GM12878 (cell line): ENCODE measurements at regions not wholly inside any gene's neighbourhood (a gene's known extent, or its start where the extent isn't known, plus 50 kb on each side); places are given as distances from the start of the nearest gene placed in this dataset.

ENCODE experiments used
- ATAC-seq: fragments of 200-7000 bp; cut with Tn5 transposase; 3 replicates; pipeline ENCODE4 v1.9.1; 2020; ENCODE audit warnings: mild to moderate bottlenecking, moderate library complexity
- BruUV-seq: library from RNA; stranded (reverse); fragments of 400-500 nt; replicated peaks from 2 replicates; lab custom pipeline; 2021; lab: Mats Ljungman, UMichigan
- CTCF ChIA-PET: fragments of 300-600 bp; sonication (Branson Sonifier 250); formaldehyde crosslinking; extraction: SDS; loops from one replicate; lab custom pipeline; 2021; ENCODE audit warnings: inconsistent platforms; lab: Yijun Ruan, JAX
- POLR2A ChIA-PET: fragments of 350-600 bp; formaldehyde crosslinking; extraction: SDS; loops from one replicate; lab custom pipeline; 2021; ENCODE audit warnings: inconsistent platforms; lab: Charles Lee
- RAD21 ChIA-PET: fragments of 300-600 bp; sonication (Branson Sonifier 250); formaldehyde crosslinking; loops from one replicate; lab custom pipeline; 2023; ENCODE audit warnings: antibody characterized with exemption; ENCODE audit not compliant: unreplicated experiment; lab: Charles Lee
- SMC1A ChIA-PET: fragments of 300-600 bp; sonication (Branson Sonifier 250); formaldehyde crosslinking; loops from one replicate; lab custom pipeline; 2023; ENCODE audit not compliant: unreplicated experiment, uncharacterized antibody; lab: Charles Lee
- DNase-seq: peaks from one replicate; pipeline ENCODE4 v3.0.0-alpha.2; 2011; ENCODE audit warnings: low read depth, low spot score
- FAIRE-seq: peaks from 3 replicates; lab custom pipeline; 2011; peaks lifted over from hg19 to GRCh38; lab: Jason Lieb, UNC
- H2AFZ ChIP-seq: 2 replicates; pipeline ENCODE4 v1.6.0; 2011; ENCODE audit warnings: low read depth, low read length, control low read depth; ENCODE audit not compliant: control insufficient read depth
- H3K27ac ChIP-seq: 2 replicates; pipeline ENCODE4 v1.5.1; 2011; ENCODE audit warnings: control low read depth; ENCODE audit not compliant: control insufficient read depth, insufficient read depth
- H3K27me3 ChIP-seq, 2 experiments: replicated peaks in 1 of 2; 2 replicates each; pipeline versions ENCODE4 v1.6.0 to v1.6.1; 2011; ENCODE audit warnings: low read length in 1 of 2; ENCODE audit not compliant: control insufficient read depth in 2 of 2, insufficient read depth in 2 of 2
- H3K36me3 ChIP-seq, 2 experiments: 2 replicates each; pipeline ENCODE4 v1.5.1; 2011; ENCODE audit warnings: low read length in 1 of 2; ENCODE audit not compliant: control insufficient read depth in 2 of 2, insufficient read depth in 2 of 2
- H3K4me1 ChIP-seq: 2 replicates; pipeline ENCODE4 v1.6.1; 2011; ENCODE audit warnings: mild to moderate bottlenecking, low read length, moderate library complexity, mixed read lengths; ENCODE audit not compliant: control insufficient read depth, insufficient read depth
- H3K4me2 ChIP-seq: 2 replicates; pipeline ENCODE4 v1.6.0; 2011; ENCODE audit warnings: control low read depth; ENCODE audit not compliant: control insufficient read depth, insufficient read depth
- H3K4me3 ChIP-seq: fragments of 200-600 bp; sonication (generic); 2 replicates; pipeline ENCODE4 v1.5.1; 2016
- H3K79me2 ChIP-seq: 2 replicates; pipeline ENCODE4 v1.6.0; 2011; ENCODE audit warnings: low read length; ENCODE audit not compliant: control insufficient read depth, insufficient read depth
- H3K9ac ChIP-seq: 2 replicates; pipeline ENCODE4 v1.8.0; 2011; ENCODE audit warnings: low read length, control low read depth, mixed read lengths; ENCODE audit not compliant: control insufficient read depth, insufficient read depth
- H3K9me3 ChIP-seq: replicated peaks from 3 replicates; pipeline ENCODE4 v1.5.1; 2011; ENCODE audit warnings: mild to moderate bottlenecking, low read length; ENCODE audit not compliant: control insufficient read depth, insufficient read depth
- H4K20me1 ChIP-seq: 2 replicates; pipeline ENCODE4 v1.6.0; 2011; ENCODE audit not compliant: control insufficient read depth, insufficient read depth
- E2F8 ChIP-seq: fragments of 450-650 bp; IDR thresholded peaks from 2 replicates; pipeline ENCODE4 v1.6.1; 2018; ENCODE audit warnings: mild to moderate bottlenecking, low read depth, moderate library complexity; ENCODE audit not compliant: partially characterized antibody
- TCF7 ChIP-seq: IDR thresholded peaks from 2 replicates; pipeline ENCODE4 v1.6.1; 2014; ENCODE audit warnings: antibody characterized with exemption, borderline replicate concordance
- WGBS: methylation state at CpG from one replicate; pipeline ENCODE4 v1.1.6; 2016; ENCODE audit warnings: low lambda C conversion rate; ENCODE audit not compliant: insufficient replicate concordance, insufficient coverage; ENCODE audit errors: missing lambda C conversion rate; 5-methylcytosine and 5-hydroxymethylcytosine counted together
- in situ Hi-C: fragments of 300-500 bp; cut with MboI; formaldehyde crosslinking; loops from 9 replicates; pipeline ENCODE4 v1.14.3; 2018; ENCODE audit warnings: mixed read lengths
- intact Hi-C: fragments of 100-400 bp; cut with micrococcal nuclease; formaldehyde crosslinking; loops from one replicate; pipeline ENCODE4 v1.14.2; 2022; ENCODE audit not compliant: unreplicated experiment

GRCh38 chr7:16114071-16114470 is 307.3 kb downstream of the CRPPA start:
- no peak overlapping the region for H2AFZ ChIP-seq

More at GRCh38 chr7:16114071-16114470, 307.3 kb downstream of the CRPPA start:
- H3K36me3 ChIP-seq: no peaks in the 10 kb centered on the region
- ATAC-seq: no peak
- no peaks in the 10 kb centered on the region for H3K27me3 ChIP-seq
- BruUV-seq: no TSS peak
- 0% methylated on average over 2 of the region's 2 CpGs for WGBS
- POLR2A ChIA-PET: no interaction called here
- H3K79me2 ChIP-seq: no peaks in the 10 kb centered on the region
- H3K9me3 ChIP-seq: no peaks in the 10 kb centered on the region
- DNase-seq: no peak
- RAD21 ChIA-PET: no interaction called here
- in situ Hi-C loops (no loop called here), intact Hi-C loops (no loop called here)
- H3K4me3 ChIP-seq: no peak overlapping the region
- no peaks in the 10 kb centered on the region for H4K20me1 ChIP-seq
- H3K4me1 ChIP-seq: no peaks in the 10 kb centered on the region
- no peak overlapping the region for H3K9ac ChIP-seq
- CTCF ChIA-PET: interaction anchor here (0.6 to 1.9 kb wide), 3 partner anchors 23 to 534 kb away, joined by 3 to 8 read pairs (median 3); no protein-coding TSS in a partner anchor
- no peak overlapping the region for H3K4me2 ChIP-seq
- no peak for FAIRE-seq
- TF ChIP-seq E2F8 (no peak), TCF7 (peak; percentile 32; the same call in 1 of the 2 replicates)
- TF ChIP-seq, all 136 proteins: peak for 1
- SMC1A ChIA-PET: no interaction called here
- no peak overlapping the region for H3K27ac ChIP-seq
